Inferior parietal cortex (tissue), 1 donor: ENCODE measurements at regions not wholly inside any gene's neighbourhood (a gene's known extent, or its start where the extent isn't known, plus 50 kb on each side); places are given as distances from the start of the nearest gene placed in this dataset.
"Not testable (repeated sequence)": the region's sequence is repeated elsewhere in the genome, so short reads cannot be mapped to it uniquely, and the experiment has no call there.

ENCODE experiments used
- DNase-seq: peaks from one replicate; pipeline ENCODE4 v3.0.0-alpha.2; 2016; ENCODE audit errors: extremely low spot score

DNA sequence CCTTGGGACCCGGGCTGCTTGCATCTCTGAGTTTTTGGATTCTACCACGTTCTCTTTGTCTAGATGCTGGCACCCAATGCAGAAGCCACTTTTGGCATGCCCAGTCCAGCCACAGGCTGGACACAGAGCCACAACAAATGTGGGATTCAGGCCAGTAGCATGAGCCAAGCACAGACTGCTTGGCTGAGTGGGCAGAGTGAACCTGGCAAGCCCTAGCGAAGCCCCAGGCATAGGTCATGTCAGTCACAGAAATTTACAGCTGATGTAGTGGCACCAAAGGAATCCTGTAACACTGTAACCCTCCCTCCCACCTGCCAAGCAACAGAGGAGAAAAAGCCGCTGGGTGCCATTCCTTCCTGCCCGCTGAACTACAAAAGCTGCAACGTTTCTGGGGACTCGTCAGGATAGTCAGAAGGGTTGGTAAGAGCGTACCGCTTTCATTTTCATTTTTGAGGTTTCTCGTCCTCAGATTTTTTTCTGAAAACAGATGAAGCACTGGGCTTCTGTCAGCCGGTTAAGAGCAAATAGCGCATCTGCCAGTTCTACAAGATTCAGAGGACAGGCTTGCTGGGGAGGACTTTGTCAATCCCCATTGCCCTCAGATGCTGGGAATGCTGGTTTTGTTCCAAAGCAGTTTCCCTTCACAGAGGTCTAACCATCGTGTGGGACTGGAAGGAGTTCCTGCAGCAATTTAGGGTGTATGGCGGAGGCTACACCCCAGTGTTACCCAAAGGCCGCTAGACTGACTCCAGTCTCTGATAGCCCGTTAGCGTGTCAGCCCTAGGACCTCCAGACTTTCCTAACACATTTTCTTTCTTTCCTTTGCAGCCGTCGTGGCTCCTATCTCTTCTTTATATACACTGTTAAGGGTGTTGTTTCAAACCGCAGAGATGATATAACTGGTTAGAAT lies 399.0 kb downstream of the HTR1A start:
- DNase-seq = no peak

DNA sequence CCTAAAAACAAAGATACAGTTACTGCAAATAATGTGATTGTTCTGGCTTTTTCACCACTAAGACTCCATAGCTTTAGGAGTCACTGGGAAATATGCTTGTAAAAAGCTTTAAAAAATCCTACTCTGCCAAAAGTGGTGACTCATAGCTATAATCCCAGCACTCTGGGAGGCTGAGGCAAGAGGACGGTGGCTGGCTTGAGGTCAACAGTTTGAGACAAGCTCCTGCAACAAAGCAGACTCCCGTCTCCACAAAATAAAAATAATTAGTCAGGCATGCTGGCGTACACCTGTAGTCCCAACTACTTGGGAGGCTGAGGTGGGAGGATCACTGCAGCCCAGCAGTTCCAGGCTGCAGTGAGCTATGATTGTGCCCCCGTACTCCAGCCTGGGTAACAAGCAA lies 406.4 kb downstream of the HTR1A start:
- DNase-seq = no peak

DNA sequence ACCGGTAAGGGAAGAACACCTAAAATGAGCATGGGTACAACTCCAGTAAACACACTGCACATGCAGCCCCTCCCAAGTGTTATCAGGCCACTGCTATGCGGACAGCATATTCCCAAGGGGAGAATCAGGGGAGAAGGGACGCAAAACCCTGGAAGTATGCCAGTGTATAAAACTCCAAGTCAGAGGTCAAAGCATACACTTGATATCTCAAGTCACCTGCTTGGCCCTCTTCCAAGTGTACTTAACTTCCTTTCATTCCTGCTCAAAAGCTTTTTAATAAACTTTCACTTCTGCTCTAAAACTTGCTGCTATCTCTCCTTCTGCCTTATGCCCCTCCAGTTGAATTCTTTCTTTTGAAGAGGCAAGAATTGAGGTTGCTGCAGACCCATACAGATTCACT lies 408.1 kb downstream of the HTR1A start:
- no peak for DNase-seq

DNA sequence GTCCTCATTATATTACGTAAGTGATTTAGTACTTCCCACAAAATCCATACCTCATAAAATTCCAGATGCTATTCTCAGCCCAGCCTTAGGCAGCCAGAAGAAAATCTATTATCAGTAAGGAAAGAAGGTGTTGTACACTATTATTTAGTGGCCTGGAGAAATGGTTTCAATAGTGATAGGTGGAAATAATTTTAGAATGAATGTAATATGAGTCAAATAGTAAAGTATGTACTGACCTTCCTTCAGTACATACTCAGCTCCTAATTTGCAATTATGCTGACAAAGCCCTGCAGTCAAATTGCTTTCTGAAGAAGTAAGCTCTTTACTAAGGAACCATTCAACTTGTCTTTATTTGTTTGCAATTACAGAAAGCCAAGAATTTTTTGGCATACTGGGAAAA lies 409.2 kb downstream of the HTR1A start:
- DNase-seq = no peak

DNA sequence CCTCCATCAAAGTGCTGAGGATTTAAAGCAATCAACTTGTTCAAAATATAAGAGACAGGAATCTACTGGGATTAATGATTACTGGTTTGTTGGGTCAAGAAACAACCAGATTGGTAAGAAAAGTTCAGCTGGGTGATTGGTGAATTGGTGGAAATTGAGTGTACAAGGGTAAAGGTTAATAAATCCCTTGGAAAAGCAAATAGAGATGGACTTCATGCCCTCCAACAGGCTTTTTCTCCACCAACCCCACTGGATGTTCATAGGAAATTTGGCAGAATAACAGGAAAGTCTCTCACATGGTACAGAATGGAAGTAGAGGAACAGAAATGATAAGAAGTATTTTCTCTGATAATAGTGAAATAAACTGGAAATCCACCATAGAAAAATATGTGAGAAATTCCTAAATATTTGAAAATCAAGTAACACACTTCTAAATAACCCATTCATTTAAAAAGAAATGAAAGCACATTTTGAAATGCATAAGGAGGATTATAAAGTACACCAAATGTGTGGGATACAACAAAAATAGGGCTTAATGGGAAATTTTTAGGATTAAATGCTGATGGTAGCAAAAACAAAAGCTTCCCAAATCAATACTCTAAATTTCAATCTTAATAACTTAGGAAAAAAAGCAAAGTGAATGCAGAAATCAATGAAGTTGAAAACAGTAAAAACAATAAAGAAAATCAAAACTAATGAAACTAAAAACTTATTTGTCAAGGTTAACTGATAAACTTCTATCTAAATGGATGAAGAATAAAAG lies 426.2 kb downstream of the HTR1A start:
- DNase-seq = no peak

- DNase-seq = no peak
Measured at GRCh38 chr5:63524281-63524680, 438.0 kb downstream of the HTR1A start.

- DNase-seq = no peak
Measured at GRCh38 chr5:63516006-63516405, 446.2 kb downstream of the HTR1A start.

DNA sequence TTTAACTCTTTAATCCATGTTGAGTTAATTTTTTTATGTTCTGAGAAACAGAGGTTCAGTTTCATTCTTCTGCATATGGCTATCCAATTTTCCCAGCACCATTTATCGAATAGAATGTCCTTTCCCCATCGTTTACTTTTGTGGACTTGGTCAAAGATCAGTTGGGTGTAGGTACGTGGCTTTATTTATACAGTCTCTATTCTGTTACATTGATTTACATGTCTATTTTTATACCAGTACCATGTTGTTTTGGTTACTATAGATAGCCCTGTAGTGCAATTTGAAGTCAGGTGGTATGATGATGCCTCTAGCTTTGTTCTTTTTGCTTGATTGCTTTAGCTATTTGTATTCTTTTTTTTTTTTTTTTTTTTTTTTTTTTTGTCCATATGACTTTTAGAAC lies 462.0 kb downstream of the HTR1A start:
- no peak for DNase-seq

- no peak for DNase-seq
Measured at GRCh38 chr5:63495225-63495624, 467.0 kb downstream of the HTR1A start.

- no peak for DNase-seq
Measured at GRCh38 chr5:63483338-63483737, 478.9 kb downstream of the HTR1A start.

- no peak for DNase-seq
Measured at GRCh38 chr5:63473335-63473967, 488.8 kb downstream of the HTR1A start.

- no peak for DNase-seq
Measured at GRCh38 chr5:63456279-63456678, 506.0 kb downstream of the HTR1A start.

- DNase-seq = no peak
Measured at GRCh38 chr5:63451188-63451587, 511.1 kb downstream of the HTR1A start.

- DNase-seq = no peak
Measured at GRCh38 chr5:63439537-63439936, 522.7 kb downstream of the HTR1A start.

- DNase-seq = no peak
Measured at GRCh38 chr5:63409737-63410136, 552.5 kb downstream of the HTR1A start.

DNA sequence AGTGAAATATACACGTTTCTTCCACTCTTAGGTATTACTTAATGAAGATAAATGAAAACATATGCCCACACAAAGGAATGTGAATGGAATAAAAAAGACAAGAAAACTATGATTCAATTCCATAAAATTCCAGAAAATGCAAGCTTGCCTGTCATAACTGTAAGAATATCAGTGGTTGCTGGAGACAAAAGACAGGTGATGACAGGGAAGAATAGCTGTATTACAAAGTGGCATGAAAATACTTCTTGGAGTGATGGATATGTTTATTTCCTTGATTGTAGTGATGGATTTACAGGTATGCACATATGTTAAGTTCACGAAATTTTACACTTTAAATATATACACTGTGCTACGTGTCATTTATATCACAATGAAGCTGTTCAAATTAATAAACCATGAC lies 553.3 kb downstream of the HTR1A start:
- DNase-seq = no peak

DNA sequence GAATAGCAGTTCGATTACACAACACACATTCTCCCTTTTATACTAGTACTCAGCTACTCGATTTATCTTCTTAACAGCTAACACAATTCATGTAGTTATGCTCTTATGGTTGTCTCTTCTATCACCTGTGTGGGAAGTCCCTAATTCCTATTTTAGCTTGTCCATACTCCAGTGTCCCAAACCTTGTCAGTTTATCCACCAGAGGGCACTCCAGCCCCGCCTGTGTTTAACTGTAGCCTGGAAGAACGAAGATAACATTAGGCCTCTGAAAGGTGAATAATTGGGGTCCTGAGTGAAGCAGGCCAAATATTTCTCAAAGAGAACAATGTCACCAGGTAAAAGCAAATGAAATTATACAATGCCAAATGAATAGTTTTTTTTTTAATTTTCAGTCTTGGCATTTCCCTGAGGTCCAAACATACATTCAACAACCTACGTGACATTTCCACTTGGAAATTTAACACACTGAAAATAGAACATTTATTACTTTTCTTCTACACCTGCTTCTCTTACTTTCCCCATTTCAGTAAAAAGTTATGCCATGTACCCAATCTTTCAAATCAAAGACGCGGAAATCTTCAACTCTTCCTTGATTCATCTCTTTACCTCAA lies 560.7 kb downstream of the HTR1A start:
- peak; percentile 83 for DNase-seq

DNA sequence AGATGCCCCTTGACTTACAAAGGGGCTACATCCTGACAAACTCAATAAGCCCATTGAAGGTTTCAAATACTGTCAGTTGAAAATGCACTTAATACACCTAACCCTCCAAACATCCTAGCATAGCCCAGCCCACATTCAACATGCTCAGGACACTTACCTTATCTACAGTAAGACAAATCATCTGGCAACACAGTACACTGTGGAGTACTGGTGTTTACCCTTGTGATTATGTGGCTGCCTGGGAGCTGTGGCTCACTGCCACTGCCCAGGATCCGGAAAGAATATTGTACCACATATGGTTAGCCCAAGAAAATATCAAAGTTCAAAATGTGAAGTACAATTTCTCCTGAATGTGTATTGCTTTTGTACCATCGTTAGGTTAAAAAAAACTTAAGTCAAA lies 562.2 kb downstream of the HTR1A start:
- no peak for DNase-seq

- no peak for DNase-seq
Measured at GRCh38 chr5:63398346-63398745, 563.9 kb downstream of the HTR1A start.

DNA sequence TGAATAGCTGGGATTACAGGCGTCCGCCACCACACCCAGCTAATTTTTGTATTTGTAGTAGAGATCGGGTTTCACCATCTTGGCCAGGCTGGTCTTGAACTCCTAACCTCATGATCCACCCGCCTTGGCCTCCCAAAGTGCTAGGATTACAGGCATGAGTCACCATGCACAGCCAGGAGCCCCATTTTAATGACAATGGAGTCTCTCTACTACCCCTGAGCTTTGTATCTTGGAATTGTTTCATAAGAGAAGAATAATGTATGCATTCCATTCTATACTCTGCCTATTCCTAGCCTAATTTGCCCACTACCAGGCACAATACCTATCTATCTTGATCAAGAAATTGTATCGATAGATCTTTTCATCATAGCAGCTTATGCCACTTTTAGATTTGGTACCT lies 574.1 kb downstream of the HTR1A start:
- not testable (repeated sequence) for DNase-seq

DNA sequence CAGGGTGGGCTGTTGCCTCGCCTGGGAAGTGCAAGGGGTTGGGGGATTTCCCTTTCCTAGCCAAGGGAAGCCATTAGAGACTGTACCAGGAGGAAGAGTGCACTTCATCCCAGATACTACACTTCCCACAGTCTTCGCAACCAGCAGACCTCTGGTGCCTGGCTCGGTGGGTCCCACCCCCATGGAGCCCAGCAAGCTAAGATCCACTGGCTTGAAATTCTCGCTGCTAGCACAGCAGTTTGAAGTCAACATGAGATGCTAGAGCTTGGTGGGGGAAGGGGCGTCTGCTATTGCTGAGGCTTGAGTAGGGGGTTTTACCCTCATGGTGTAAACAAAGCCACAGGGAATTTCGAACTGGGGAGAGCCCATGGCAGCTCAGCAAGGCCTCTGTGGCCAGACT lies 586.4 kb downstream of the HTR1A start:
- DNase-seq = no peak

- no peak for DNase-seq
Measured at GRCh38 chr5:63374085-63374484, 588.2 kb downstream of the HTR1A start.
